Thoracic aorta (tissue), 2 donors: ENCODE measurements at regions not wholly inside any gene's neighbourhood (a gene's known extent, or its start where the extent isn't known, plus 50 kb on each side); places are given as distances from the start of the nearest gene placed in this dataset.

Experiments
- ATAC-seq: fragments of 150-250 bp; one replicate; pipeline ENCODE4 v1.8.0; 2017; ENCODE audit warnings: low read depth; ENCODE audit not compliant: insufficient number of reproducible peaks, low FRiP score
- DNase-seq: peaks from one replicate; pipeline ENCODE4 v3.0.0-alpha.2; 2020; ENCODE audit warnings: low spot score
- H3K27ac ChIP-seq, 2 donors: fragments of 200-600 bp; sonication (generic); 1 replicate in 1 of 2; 2 replicates in 1 of 2; pipeline ENCODE4 v1.5.1; 2016; ENCODE audit warnings: mild to moderate bottlenecking in 2 of 2, moderate library complexity in 2 of 2
- H3K27me3 ChIP-seq: fragments of 200-600 bp; sonication (generic); replicated peaks from 2 replicates; pipeline ENCODE4 v1.6.0; 2016; ENCODE audit warnings: mild to moderate bottlenecking; ENCODE audit not compliant: insufficient read depth
- H3K36me3 ChIP-seq: fragments of 200-600 bp; sonication (generic); one replicate; pipeline ENCODE4 v1.5.1; 2016
- H3K4me1 ChIP-seq, 2 donors: fragments of 200-600 bp; sonication (generic); 1 replicate in 1 of 2; 2 replicates in 1 of 2; pipeline versions ENCODE4 v1.5.1 to v1.6.0; 2016; ENCODE audit warnings: low read depth in 2 of 2, mild to moderate bottlenecking in 1 of 2; ENCODE audit not compliant: control insufficient read depth in 1 of 2
- H3K4me3 ChIP-seq: fragments of 200-600 bp; sonication (generic); 2 replicates; pipeline ENCODE4 v1.5.1; 2016; ENCODE audit warnings: mild to moderate bottlenecking
- H3K9me3 ChIP-seq: fragments of 200-600 bp; sonication (generic); 2 replicates; pipeline ENCODE4 v1.5.1; 2016
- TF ChIP-seq, protein P1 (sequence below): fragments of 200-600 bp; sonication (generic); IDR thresholded peaks from one replicate; pipeline ENCODE4 v1.5.1; 2019; ENCODE audit warnings: antibody characterized with exemption

DNA sequence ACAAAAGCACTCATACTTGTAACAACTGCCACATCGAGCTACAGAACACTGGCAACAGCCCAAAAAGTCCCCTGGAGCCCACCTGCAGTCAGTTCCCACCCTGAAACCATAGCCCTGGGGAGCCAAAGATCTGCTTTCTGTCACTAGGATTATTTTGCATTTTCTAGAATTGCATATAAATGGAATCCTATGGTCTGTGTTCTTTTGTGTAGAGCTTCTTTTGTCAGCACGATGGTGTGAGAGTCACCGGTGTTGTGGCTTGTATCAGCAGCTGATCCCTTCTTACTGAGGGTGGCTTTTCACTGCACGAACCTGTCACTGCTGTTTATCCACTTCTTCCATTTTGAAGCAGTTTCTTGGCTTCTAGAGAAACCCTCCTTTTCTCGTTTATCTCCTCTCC lies 60.1 kb upstream of the PRR23E start:
- no peak for DNase-seq
- Histone ChIP-seq H3K27ac (no peak overlapping the region), H3K36me3 (no peaks in the 10 kb centered on the region), H3K4me3 (no peak overlapping the region), H3K9me3 (no peaks in the 10 kb centered on the region), H3K27me3 (no peaks in the 10 kb centered on the region), H3K4me1 (peaks cover 0 to 11% of the 10 kb centered on the region in 2 donors)
- ATAC-seq, result no peak
- TF ChIP-seq, protein P1, sequence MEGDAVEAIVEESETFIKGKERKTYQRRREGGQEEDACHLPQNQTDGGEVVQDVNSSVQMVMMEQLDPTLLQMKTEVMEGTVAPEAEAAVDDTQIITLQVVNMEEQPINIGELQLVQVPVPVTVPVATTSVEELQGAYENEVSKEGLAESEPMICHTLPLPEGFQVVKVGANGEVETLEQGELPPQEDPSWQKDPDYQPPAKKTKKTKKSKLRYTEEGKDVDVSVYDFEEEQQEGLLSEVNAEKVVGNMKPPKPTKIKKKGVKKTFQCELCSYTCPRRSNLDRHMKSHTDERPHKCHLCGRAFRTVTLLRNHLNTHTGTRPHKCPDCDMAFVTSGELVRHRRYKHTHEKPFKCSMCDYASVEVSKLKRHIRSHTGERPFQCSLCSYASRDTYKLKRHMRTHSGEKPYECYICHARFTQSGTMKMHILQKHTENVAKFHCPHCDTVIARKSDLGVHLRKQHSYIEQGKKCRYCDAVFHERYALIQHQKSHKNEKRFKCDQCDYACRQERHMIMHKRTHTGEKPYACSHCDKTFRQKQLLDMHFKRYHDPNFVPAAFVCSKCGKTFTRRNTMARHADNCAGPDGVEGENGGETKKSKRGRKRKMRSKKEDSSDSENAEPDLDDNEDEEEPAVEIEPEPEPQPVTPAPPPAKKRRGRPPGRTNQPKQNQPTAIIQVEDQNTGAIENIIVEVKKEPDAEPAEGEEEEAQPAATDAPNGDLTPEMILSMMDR, result no peak

GRCh38 chr3:127133971-127134370 lies 59.0 kb upstream of the PRR23E start:
- DNase-seq, result no peak
- Histone ChIP-seq H3K27ac (no peak overlapping the region), H3K9me3 (no peaks in the 10 kb centered on the region), H3K27me3 (no peaks in the 10 kb centered on the region), H3K36me3 (no peaks in the 10 kb centered on the region), H3K4me1 (peaks cover 3 to 19% of the 10 kb centered on the region in 2 donors), H3K4me3 (no peak overlapping the region)
- ATAC-seq, result no peak
- TF ChIP-seq, protein P1, result no peak

DNA sequence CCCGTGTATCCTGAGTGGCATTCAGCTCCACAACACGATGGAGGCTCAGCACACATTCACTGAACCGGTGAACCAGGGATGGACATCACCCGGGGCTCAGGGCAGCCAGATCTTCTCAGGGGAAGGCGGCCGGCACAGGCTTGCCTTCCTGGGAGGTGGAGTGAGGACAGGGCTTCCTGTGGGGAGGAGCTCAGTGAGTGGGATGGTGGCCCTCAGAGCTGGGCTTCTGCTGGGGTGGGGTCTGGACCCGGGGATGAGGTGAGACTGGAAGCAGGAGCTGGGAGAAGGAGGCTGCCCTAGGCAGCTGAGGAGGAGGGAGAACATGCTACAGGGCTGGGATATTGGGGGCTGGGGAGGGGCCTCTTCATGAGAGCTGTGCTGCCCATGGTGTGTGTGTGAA lies 58.5 kb upstream of the PRR23E start:
- no peak overlapping the region for H3K27ac ChIP-seq
- no peak overlapping the region for H3K4me3 ChIP-seq
- H3K9me3 ChIP-seq, result no peaks in the 10 kb centered on the region
- peaks cover 3 to 19% of the 10 kb centered on the region in 2 donors for H3K4me1 ChIP-seq
- DNase-seq (no peak), ATAC-seq (no peak)
- H3K27me3 ChIP-seq, result no peaks in the 10 kb centered on the region
- H3K36me3 ChIP-seq, result no peaks in the 10 kb centered on the region
- TF ChIP-seq, protein P1, result no peak

- no peaks in the 10 kb centered on the region for H3K36me3 ChIP-seq
- H3K4me1 ChIP-seq, result peaks cover 3 to 19% of the 10 kb centered on the region in 2 donors
- no peaks in the 10 kb centered on the region for H3K9me3 ChIP-seq
- peak overlapping the region; percentile 63 for H3K4me3 ChIP-seq
- no peak overlapping the region for H3K27ac ChIP-seq
- no peaks in the 10 kb centered on the region for H3K27me3 ChIP-seq
- ATAC-seq (no peak), DNase-seq (no peak)
- TF ChIP-seq, protein P1, result no peak
Measured at GRCh38 chr3:127134887-127135240, 58.1 kb upstream of the PRR23E start.

DNA sequence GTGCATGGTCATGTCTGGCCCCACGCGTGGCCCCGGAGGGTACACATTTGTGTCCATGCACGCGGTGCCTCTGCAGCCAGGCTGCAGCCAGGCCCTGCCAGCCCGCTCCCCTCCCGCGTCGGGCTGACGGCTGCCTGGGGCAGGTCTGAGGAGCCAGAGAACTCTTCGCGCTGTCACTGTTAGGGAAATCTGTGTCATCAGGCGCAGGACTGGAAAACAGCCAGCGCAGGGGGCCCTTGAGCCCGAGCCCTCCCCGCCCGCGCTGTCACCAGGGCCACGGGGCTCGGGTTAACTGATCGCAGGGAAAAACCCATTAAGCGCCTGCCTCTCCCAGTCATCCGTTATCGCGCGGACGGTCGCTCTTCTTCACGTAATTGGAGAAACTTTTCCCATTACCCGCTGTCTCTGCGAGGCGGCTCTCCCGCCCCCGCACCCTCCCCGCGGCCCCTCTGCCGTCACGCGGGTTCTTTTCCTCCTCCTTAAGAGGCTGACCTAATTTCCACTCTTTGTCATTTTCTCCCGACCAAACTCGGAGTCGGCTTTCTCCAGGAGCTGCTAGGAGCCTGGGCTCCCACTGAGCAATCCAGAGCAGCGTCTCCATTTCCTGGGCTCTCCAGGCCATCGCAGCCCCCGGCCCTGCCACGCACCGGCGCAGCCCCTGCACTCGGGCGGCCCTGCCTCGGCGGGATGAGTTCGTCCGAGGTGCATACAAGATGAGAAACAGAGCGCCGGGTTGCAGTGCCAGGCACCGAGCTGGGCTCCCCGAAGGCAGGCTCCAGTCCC lies 57.5 kb upstream of the PRR23E start:
- Histone ChIP-seq H3K4me3 (peak overlapping the region; percentile 63), H3K4me1 (peaks cover 3 to 19% of the 10 kb centered on the region in 2 donors), H3K9me3 (no peaks in the 10 kb centered on the region), H3K27ac (no peak overlapping the region), H3K27me3 (no peaks in the 10 kb centered on the region), H3K36me3 (no peaks in the 10 kb centered on the region)
- DNase-seq, result no peak
- ATAC-seq, result no peak
- TF ChIP-seq, protein P1, result no peak
